Gastroesophageal sphincter (tissue), 4 donors: ENCODE measurements at regions not wholly inside any gene's neighbourhood (a gene's known extent, or its start where the extent isn't known, plus 50 kb on each side); places are given as distances from the start of the nearest gene placed in this dataset.

ENCODE experiments used
- ATAC-seq: fragments of 150-250 bp; one replicate; pipeline ENCODE4 v1.9.1; 2016; ENCODE audit warnings: mild to moderate bottlenecking, moderate library complexity
- H3K27ac ChIP-seq, 4 donors: fragments of 200-600 bp; sonication (generic) in 3 of 4; 1 replicate in 3 of 4; 2 replicates in 1 of 4; pipeline ENCODE4 v1.5.1; 2016 to 2019
- H3K27me3 ChIP-seq: fragments of 200-600 bp; sonication (generic); one replicate; pipeline ENCODE4 v1.5.1; 2019
- H3K36me3 ChIP-seq, 2 donors: fragments of 200-600 bp; sonication (generic); one replicate each; pipeline ENCODE4 v1.5.1; 2019; ENCODE audit warnings: control low read depth in 1 of 2
- H3K4me1 ChIP-seq, 3 donors: fragments of 200-600 bp; sonication (generic); 1 replicate in 2 of 3; 2 replicates in 1 of 3; pipeline ENCODE4 v1.5.1; 2016 to 2019; ENCODE audit warnings: control low read depth in 2 of 3
- H3K4me3 ChIP-seq, 2 donors: fragments of 200-600 bp; sonication (generic); one replicate each; pipeline ENCODE4 v1.5.1; 2019; ENCODE audit warnings: mild to moderate bottlenecking in 1 of 2, moderate library complexity in 1 of 2
- H3K9me3 ChIP-seq, 3 donors: fragments of 200-600 bp; sonication (generic); one replicate each; pipeline ENCODE4 v1.5.1; 2017 to 2019; ENCODE audit warnings: control low read depth in 2 of 3
- CTCF ChIP-seq, 4 experiments: fragments of 200-600 bp in 2 of 4; fragments of 450-650 bp in 2 of 4; sonication (generic) in 1 of 4; IDR thresholded peaks; one replicate each; pipeline ENCODE4 v1.5.1; 2017 to 2019; ENCODE audit warnings: antibody characterized with exemption in 4 of 4, mild to moderate bottlenecking in 2 of 4, moderate library complexity in 2 of 4
- EP300 ChIP-seq: sonication (generic); formaldehyde crosslinking; IDR thresholded peaks from one replicate; pipeline ENCODE4 v1.6.1; 2017; ENCODE audit warnings: antibody characterized with exemption, mild to moderate bottlenecking
- POLR2A ChIP-seq, 2 donors: fragments of 450-650 bp; IDR thresholded peaks; one replicate each; pipeline ENCODE4 v1.6.1; 2017; ENCODE audit warnings: antibody characterized with exemption in 2 of 2, mild to moderate bottlenecking in 2 of 2, moderate library complexity in 1 of 2
- POLR2AphosphoS5 ChIP-seq: sonication (generic); formaldehyde crosslinking; IDR thresholded peaks from one replicate; pipeline ENCODE4 v1.6.1; 2017; ENCODE audit warnings: antibody characterized with exemption
- WGBS, 2 donors: methylation state at CpG; one replicate each; pipeline ENCODE4 v1.1.5; 2018; ENCODE audit warnings: low coverage in 1 of 2; 5-methylcytosine and 5-hydroxymethylcytosine counted together

- TF ChIP-seq EP300 (no peak), POLR2A (IDR thresholded peaks at IDR 0.05) (no peak), POLR2AphosphoS5 (no peak), CTCF (IDR thresholded peaks at IDR 0.05) (no peak)
- 23 to 26% methylated on average over 6 to 7 of the region's 7 CpGs for WGBS, 2 donors
Observed at GRCh38 chr17:6340708-6341107, 94.2 kb downstream of the AIPL1 start.

GRCh38 chr17:6334386-6334785, 100.5 kb downstream of the AIPL1 start:
- Histone ChIP-seq H3K36me3 (no peaks in the 10 kb centered on the region), H3K27me3 (peaks cover 28% of the 10 kb centered on the region), H3K9me3 (no peaks in the 10 kb centered on the region), H3K4me1 (no peaks in the 10 kb centered on the region), H3K27ac (no peak overlapping the region), H3K4me3 (no peak overlapping the region)
- ATAC-seq: no peak
- no peak for TF ChIP-seq POLR2AphosphoS5
- TF ChIP-seq CTCF (IDR thresholded peaks at IDR 0.05): no peak
- TF ChIP-seq EP300: no peak
- no peak for TF ChIP-seq POLR2A (IDR thresholded peaks at IDR 0.05)
- WGBS, 2 donors: 65 to 67% methylated on average over 5 of the region's 5 CpGs

More at GRCh38 chr17:6340708-6341107, 94.2 kb downstream of the AIPL1 start:
- H3K36me3 ChIP-seq: no peaks in the 10 kb centered on the region
- H3K27ac ChIP-seq: no peak overlapping the region
- H3K4me1 ChIP-seq: no peaks in the 10 kb centered on the region
- ATAC-seq: no peak
- no peak overlapping the region for H3K4me3 ChIP-seq
- H3K27me3 ChIP-seq: peaks cover 51% of the 10 kb centered on the region
- H3K9me3 ChIP-seq: no peaks in the 10 kb centered on the region

- peaks cover 37% of the 10 kb centered on the region for H3K27me3 ChIP-seq
- no peaks in the 10 kb centered on the region for H3K36me3 ChIP-seq
- TF ChIP-seq CTCF (IDR thresholded peaks at IDR 0.05) (no peak), POLR2AphosphoS5 (no peak), EP300 (no peak), POLR2A (IDR thresholded peaks at IDR 0.05) (no peak)
- H3K9me3 ChIP-seq: no peaks in the 10 kb centered on the region
- no peaks in the 10 kb centered on the region for H3K4me1 ChIP-seq
- H3K4me3 ChIP-seq: no peak overlapping the region
- no peak overlapping the region for H3K27ac ChIP-seq
- WGBS, 2 donors: 83% methylated on average over 2 of the region's 2 CpGs; no CpG with 5 or more reads in 1 of the 2 donors
- no peak for ATAC-seq
Observed at GRCh38 chr17:6330936-6331335, 104.0 kb downstream of the AIPL1 start.

- H3K27ac ChIP-seq: peak overlapping the region in 2 of 4 donors; percentile 41 to 46
- no peak for ATAC-seq
- WGBS, 2 donors: 67 to 78% methylated on average over 2 to 3 of the region's 4 CpGs
- H3K36me3 ChIP-seq: no peaks in the 10 kb centered on the region
- no peaks in the 10 kb centered on the region for H3K9me3 ChIP-seq
- TF ChIP-seq POLR2AphosphoS5: no peak
- no peak for TF ChIP-seq CTCF (IDR thresholded peaks at IDR 0.05)
- no peak for TF ChIP-seq EP300
- TF ChIP-seq POLR2A (IDR thresholded peaks at IDR 0.05): no peak
- H3K4me1 ChIP-seq: no peaks in the 10 kb centered on the region
- H3K4me3 ChIP-seq: no peak overlapping the region
- H3K27me3 ChIP-seq: peaks cover 58% of the 10 kb centered on the region
Observed at GRCh38 chr17:6328279-6328678, 106.6 kb downstream of the AIPL1 start.

GRCh38 chr17:6327007-6327406, 107.9 kb downstream of the AIPL1 start:
- peak overlapping the region in 1 of 4 donors; percentile 46 for H3K27ac ChIP-seq
- ATAC-seq: peak; percentile 61
- peaks cover 58% of the 10 kb centered on the region for H3K27me3 ChIP-seq

More at GRCh38 chr17:6327007-6327406, 107.9 kb downstream of the AIPL1 start:
- TF ChIP-seq POLR2AphosphoS5: peak; percentile 16
- no peak for TF ChIP-seq POLR2A (IDR thresholded peaks at IDR 0.05)
- Histone ChIP-seq H3K36me3 (no peaks in the 10 kb centered on the region), H3K4me1 (no peaks in the 10 kb centered on the region), H3K4me3 (no peak overlapping the region), H3K9me3 (no peaks in the 10 kb centered on the region)
- 22 to 46% methylated on average over 3 to 6 of the region's 6 CpGs for WGBS, 2 donors
